Muscle layer of duodenum (tissue), 2 donors: ENCODE measurements at regions not wholly inside any gene's neighbourhood (a gene's known extent, or its start where the extent isn't known, plus 50 kb on each side); places are given as distances from the start of the nearest gene placed in this dataset.

Source experiments
- H3K27ac ChIP-seq: one replicate; pipeline ENCODE4 v1.7.0; 2013; ENCODE audit warnings: mild to moderate bottlenecking, low read length
- H3K27me3 ChIP-seq: one replicate; pipeline ENCODE4 v1.7.0; 2013; ENCODE audit warnings: low read depth, mild to moderate bottlenecking, control low read depth, low read length
- H3K36me3 ChIP-seq, 2 donors: one replicate each; pipeline ENCODE4 v1.7.0; 2013; ENCODE audit warnings: low read length in 2 of 2, control low read depth in 1 of 2, mild to moderate bottlenecking in 1 of 2; ENCODE audit not compliant: insufficient read depth in 2 of 2, control insufficient read depth in 1 of 2
- H3K4me1 ChIP-seq, 2 donors: one replicate each; pipeline ENCODE4 v1.7.0; 2013; ENCODE audit warnings: low read length in 2 of 2, mild to moderate bottlenecking in 2 of 2, control low read depth in 1 of 2, moderate library complexity in 1 of 2; ENCODE audit not compliant: insufficient read depth in 2 of 2, control insufficient read depth in 1 of 2
- H3K4me3 ChIP-seq, 2 donors: one replicate each; pipeline ENCODE4 v1.7.0; 2013; ENCODE audit warnings: low read length in 2 of 2, low read depth in 1 of 2, mild to moderate bottlenecking in 1 of 2
- H3K9me3 ChIP-seq, 2 donors: one replicate each; pipeline ENCODE4 v1.7.0; 2013; ENCODE audit warnings: low read length in 2 of 2, control low read depth in 1 of 2, mild to moderate bottlenecking in 1 of 2; ENCODE audit not compliant: control insufficient read depth in 1 of 2
- donor health status: healthy.

DNA sequence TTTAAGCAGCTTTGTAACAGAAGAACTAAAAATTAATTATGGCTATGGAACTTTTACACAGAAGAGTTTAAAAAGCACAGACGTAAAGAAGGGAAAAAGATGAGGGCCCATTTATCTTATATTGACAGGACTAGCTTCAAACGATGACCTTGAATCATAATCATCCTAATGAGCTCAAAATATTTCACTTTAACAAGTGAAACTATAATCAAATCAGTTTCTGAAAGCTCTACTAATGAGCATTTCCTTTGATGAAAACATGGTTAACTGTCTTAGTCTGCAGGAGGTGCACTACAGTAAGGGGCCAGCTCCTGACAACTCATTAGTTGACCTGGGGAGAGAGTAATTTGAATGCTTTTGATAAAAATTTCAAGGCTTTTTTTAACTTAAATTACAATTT lies 228.0 kb upstream of the DEFB112 start:
- peaks cover 0 to 9% of the 10 kb centered on the region in 2 donors for H3K4me1 ChIP-seq
- H3K4me3 ChIP-seq, result no peak overlapping the region
- no peaks in the 10 kb centered on the region for H3K36me3 ChIP-seq
- H3K27ac ChIP-seq, result no peak overlapping the region
- no peaks in the 10 kb centered on the region for H3K9me3 ChIP-seq
- H3K27me3 ChIP-seq, result no peaks in the 10 kb centered on the region

DNA sequence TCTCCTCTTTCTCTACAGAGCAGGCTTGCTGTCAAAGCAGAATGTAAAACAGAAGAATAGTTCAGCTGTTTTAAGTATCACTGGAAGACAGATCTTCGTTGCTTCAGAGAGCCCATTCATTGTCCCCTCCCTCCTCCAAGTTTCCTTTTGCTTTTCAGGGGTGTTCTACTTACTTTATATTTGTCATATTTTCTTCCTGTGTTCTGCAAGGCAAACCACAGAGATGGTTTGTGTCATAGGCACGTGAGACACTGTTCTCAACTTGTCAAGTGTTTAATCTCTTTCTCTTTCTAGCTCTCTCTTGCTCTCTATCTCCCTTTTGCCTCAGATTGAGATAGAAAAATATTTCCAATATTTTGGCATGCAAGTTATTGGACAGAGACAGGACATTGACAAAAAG lies 228.9 kb upstream of the DEFB112 start:
- Histone ChIP-seq H3K36me3 (no peaks in the 10 kb centered on the region), H3K27me3 (no peaks in the 10 kb centered on the region), H3K27ac (no peak overlapping the region), H3K9me3 (no peaks in the 10 kb centered on the region), H3K4me3 (no peak overlapping the region), H3K4me1 (peaks cover 0 to 9% of the 10 kb centered on the region in 2 donors)

- H3K4me1 ChIP-seq, result no peaks in the 10 kb centered on the region
- H3K4me3 ChIP-seq, result no peak overlapping the region
- no peaks in the 10 kb centered on the region for H3K27me3 ChIP-seq
- no peaks in the 10 kb centered on the region for H3K9me3 ChIP-seq
- no peak overlapping the region for H3K27ac ChIP-seq
- no peaks in the 10 kb centered on the region for H3K36me3 ChIP-seq
Measured at GRCh38 chr6:50285735-50286134, 236.0 kb upstream of the DEFB112 start.

GRCh38 chr6:50288241-50288640 lies 238.5 kb upstream of the DEFB112 start:
- H3K9me3 ChIP-seq, result no peaks in the 10 kb centered on the region
- no peak overlapping the region for H3K27ac ChIP-seq
- H3K4me1 ChIP-seq, result no peaks in the 10 kb centered on the region
- no peak overlapping the region for H3K4me3 ChIP-seq
- H3K36me3 ChIP-seq, result no peaks in the 10 kb centered on the region
- H3K27me3 ChIP-seq, result no peaks in the 10 kb centered on the region

- no peaks in the 10 kb centered on the region for H3K9me3 ChIP-seq
- H3K4me3 ChIP-seq, result no peak overlapping the region
- no peaks in the 10 kb centered on the region for H3K4me1 ChIP-seq
- no peaks in the 10 kb centered on the region for H3K36me3 ChIP-seq
- no peak overlapping the region for H3K27ac ChIP-seq
- no peaks in the 10 kb centered on the region for H3K27me3 ChIP-seq
Measured at GRCh38 chr6:50288881-50289280, 239.2 kb upstream of the DEFB112 start.

- no peaks in the 10 kb centered on the region for H3K27me3 ChIP-seq
- no peaks in the 10 kb centered on the region for H3K9me3 ChIP-seq
- H3K4me3 ChIP-seq, result no peak overlapping the region
- no peaks in the 10 kb centered on the region for H3K4me1 ChIP-seq
- H3K36me3 ChIP-seq, result no peaks in the 10 kb centered on the region
- H3K27ac ChIP-seq, result no peak overlapping the region
Measured at GRCh38 chr6:50289366-50289765, 239.6 kb upstream of the DEFB112 start.

DNA sequence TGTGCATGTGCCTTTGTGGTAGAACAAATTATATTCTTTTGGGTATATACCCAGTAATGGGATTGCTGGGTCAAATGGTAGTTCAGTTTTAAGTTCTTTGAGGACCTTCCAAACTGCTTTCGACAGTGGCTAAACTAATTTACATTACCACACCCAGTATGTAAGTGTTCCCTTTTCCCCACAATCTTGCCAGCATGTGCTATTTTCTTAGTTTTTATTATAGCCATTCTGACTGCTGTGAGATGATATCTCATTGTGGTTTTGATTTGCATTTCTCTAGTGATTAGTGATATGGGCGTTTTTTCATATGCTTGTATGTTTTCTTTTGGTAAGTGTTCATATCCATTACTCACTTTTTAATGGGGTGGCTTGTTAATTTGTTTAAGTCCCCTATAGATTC lies 251.6 kb upstream of the DEFB112 start:
- H3K4me1 ChIP-seq, result no peaks in the 10 kb centered on the region
- H3K27ac ChIP-seq, result no peak overlapping the region
- no peaks in the 10 kb centered on the region for H3K27me3 ChIP-seq
- no peaks in the 10 kb centered on the region for H3K36me3 ChIP-seq
- H3K4me3 ChIP-seq, result no peak overlapping the region
- no peaks in the 10 kb centered on the region for H3K9me3 ChIP-seq

GRCh38 chr6:50305660-50306059 lies 255.9 kb upstream of the DEFB112 start:
- no peak overlapping the region for H3K27ac ChIP-seq
- no peaks in the 10 kb centered on the region for H3K36me3 ChIP-seq
- no peaks in the 10 kb centered on the region for H3K4me1 ChIP-seq
- H3K27me3 ChIP-seq, result no peaks in the 10 kb centered on the region
- no peaks in the 10 kb centered on the region for H3K9me3 ChIP-seq
- H3K4me3 ChIP-seq, result no peak overlapping the region

DNA sequence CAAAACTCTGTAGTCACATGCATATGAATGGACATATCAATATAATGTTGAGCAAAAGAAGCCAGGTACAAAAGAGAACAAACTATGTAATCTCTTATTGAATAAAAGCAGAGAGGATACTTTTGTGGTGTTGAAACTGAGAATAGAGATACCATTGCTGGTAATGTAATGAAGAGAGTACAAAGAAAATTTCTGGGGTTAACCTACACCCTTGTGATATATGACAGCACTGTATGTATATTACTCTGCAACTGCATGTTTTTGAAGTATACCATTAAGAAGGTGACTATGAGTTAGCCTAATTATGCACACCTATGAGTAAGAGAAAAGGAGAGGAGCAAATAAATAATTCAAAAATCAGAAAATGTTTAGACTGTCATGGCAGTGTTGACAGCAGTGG lies 268.8 kb upstream of the DEFB112 start:
- H3K4me3 ChIP-seq, result no peak overlapping the region
- H3K4me1 ChIP-seq, result no peaks in the 10 kb centered on the region
- H3K36me3 ChIP-seq, result no peaks in the 10 kb centered on the region
- no peak overlapping the region for H3K27ac ChIP-seq
- H3K27me3 ChIP-seq, result no peaks in the 10 kb centered on the region
- H3K9me3 ChIP-seq, result no peaks in the 10 kb centered on the region

DNA sequence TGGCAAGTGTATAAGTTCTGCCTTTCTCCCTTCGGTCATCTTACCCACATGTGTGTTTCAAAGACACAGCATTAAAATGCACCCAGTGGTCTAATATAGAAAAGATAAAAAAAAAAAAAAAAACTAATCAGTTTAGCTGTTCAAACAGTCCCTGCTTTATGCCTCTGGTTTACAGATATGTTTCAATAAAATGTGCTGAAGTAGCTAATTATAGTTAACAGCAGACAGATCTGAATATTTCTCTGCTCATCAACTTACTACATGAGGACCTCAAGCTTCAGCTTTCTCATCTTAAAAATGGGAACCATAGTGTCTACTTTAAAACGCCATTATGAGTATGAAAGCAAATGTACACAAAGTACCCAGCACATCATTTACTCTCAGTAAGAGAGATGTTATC lies 280.6 kb upstream of the DEFB112 start:
- Histone ChIP-seq H3K27me3 (no peaks in the 10 kb centered on the region), H3K9me3 (no peaks in the 10 kb centered on the region), H3K4me1 (no peaks in the 10 kb centered on the region), H3K27ac (no peak overlapping the region), H3K36me3 (no peaks in the 10 kb centered on the region), H3K4me3 (no peak overlapping the region)

GRCh38 chr6:50330963-50331362 lies 281.2 kb upstream of the DEFB112 start:
- H3K4me3 ChIP-seq, result no peak overlapping the region
- no peaks in the 10 kb centered on the region for H3K9me3 ChIP-seq
- H3K36me3 ChIP-seq, result no peaks in the 10 kb centered on the region
- H3K27ac ChIP-seq, result no peak overlapping the region
- H3K4me1 ChIP-seq, result no peaks in the 10 kb centered on the region
- H3K27me3 ChIP-seq, result no peaks in the 10 kb centered on the region

DNA sequence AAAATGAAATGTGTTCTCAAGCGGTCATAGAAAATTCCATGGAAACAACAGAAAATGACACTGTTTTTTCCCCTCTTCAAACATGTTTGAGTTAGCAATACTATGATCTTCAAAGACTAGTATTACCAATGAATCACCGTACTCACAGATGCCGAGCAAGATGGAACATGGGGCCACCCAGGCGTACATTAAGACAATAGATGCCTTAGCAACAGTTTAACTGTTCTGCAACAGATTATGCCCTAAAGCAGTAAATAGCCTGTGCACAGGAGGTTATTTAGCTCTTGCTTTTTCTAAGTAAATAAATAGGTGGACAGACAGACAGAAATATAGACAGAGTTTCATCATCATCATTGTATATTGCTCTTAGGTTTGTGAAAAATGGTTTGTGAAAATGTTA lies 284.0 kb upstream of the DEFB112 start:
- Histone ChIP-seq H3K9me3 (no peaks in the 10 kb centered on the region), H3K4me3 (no peak overlapping the region), H3K27me3 (no peaks in the 10 kb centered on the region), H3K27ac (no peak overlapping the region), H3K36me3 (no peaks in the 10 kb centered on the region), H3K4me1 (no peaks in the 10 kb centered on the region)
